ENCODE measurements at regions not wholly inside any gene's neighbourhood (a gene's known extent, or its start where the extent isn't known, plus 50 kb on each side); places are given as distances from the start of the nearest gene placed in this dataset.

GRCh38 chr9:28270156-28270555 is 696.9 kb upstream of the C9orf72 start:
- peaks cover 0 to under 1% of the 10 kb centered on the region in 2 experiments; a peak in 1 of 5 replicates for H3K9me3 Mint-ChIP-seq
- H3K4me3 Mint-ChIP-seq, result no peak overlapping the region
- H3T11ph ChIP-seq (ENCODE audit: low read length), result no peak overlapping the region
- TF ChIP-seq CTCF (conservative IDR thresholded peaks at IDR 0.05), result no peak
- H3K18ac ChIP-seq (ENCODE audit: insufficient read length, low read depth, low read length), result no peak overlapping the region
- H3K27ac Mint-ChIP-seq, result no peak overlapping the region
- H3K14ac ChIP-seq (ENCODE audit: insufficient read depth, low read length), result no peak overlapping the region
- no peak overlapping the region for H2BK15ac ChIP-seq (ENCODE audit: low read depth, low read length)
- no peaks in the 10 kb centered on the region for H3K9me3 ChIP-seq (ENCODE audit: control insufficient read depth, low read depth, low read length)
- H4K91ac ChIP-seq (ENCODE audit: insufficient read length, low read depth, low read length), result no peak overlapping the region
- H3K79me2 ChIP-seq (ENCODE audit: insufficient read depth, low read length), result no peaks in the 10 kb centered on the region
- no peaks in the 10 kb centered on the region for H3K23me2 ChIP-seq (ENCODE audit: insufficient read length, low read depth, low read length, poor library complexity, severe bottlenecking)
- no peak overlapping the region for H3K56ac ChIP-seq (ENCODE audit: insufficient read length, low read depth, low read length)
- no peak overlapping the region for H2BK20ac ChIP-seq (ENCODE audit: low read depth, low read length, poor library complexity, severe bottlenecking)
- no peak overlapping the region for H2AK5ac ChIP-seq (ENCODE audit: insufficient read length, low read length)
- no peak overlapping the region for H2AFZ ChIP-seq (ENCODE audit: low read length)
- no peak overlapping the region for H2BK5ac ChIP-seq (ENCODE audit: insufficient read length, low read length)
- no peak overlapping the region for H4K8ac ChIP-seq (replicated peaks; ENCODE audit: insufficient read length, low read depth, low read length)
- H3K23ac ChIP-seq (ENCODE audit: insufficient read length, low read depth, low read length), result no peak overlapping the region
- H3K79me1 ChIP-seq (ENCODE audit: insufficient read depth, low read depth, low read length, poor library complexity, severe bottlenecking), result no peaks in the 10 kb centered on the region
- H3K4me1 Mint-ChIP-seq, result no peaks in the 10 kb centered on the region
- H3K4me1 ChIP-seq (ENCODE audit: insufficient read depth, low read length), result no peaks in the 10 kb centered on the region
- no peak overlapping the region for H2BK12ac ChIP-seq (ENCODE audit: insufficient read length, low read depth, low read length)
- H3K27me3 ChIP-seq (ENCODE audit: insufficient read depth, low read length), result no peaks in the 10 kb centered on the region
- no peak overlapping the region for H3K4me2 ChIP-seq (ENCODE audit: insufficient read depth, insufficient read length, low read length)
- no peak overlapping the region for H2BK120ac ChIP-seq (ENCODE audit: low read depth, low read length, poor library complexity, severe bottlenecking)
- H4K5ac ChIP-seq (ENCODE audit: insufficient read length, low read depth, low read length), result no peak overlapping the region
- H3K27me3 Mint-ChIP-seq (ENCODE audit: low read depth), result no peaks in the 10 kb centered on the region
- H3K36me3 Mint-ChIP-seq (ENCODE audit: insufficient read depth in 1 of 3, low read depth in 3 of 3), result no peaks in the 10 kb centered on the region
- DNase-seq, result no peak
- H3K4ac ChIP-seq (ENCODE audit: low read depth, low read length), result no peak overlapping the region
- no peak overlapping the region for H3K9ac ChIP-seq (ENCODE audit: extremely low read depth, insufficient read length, low read length)
- no peak overlapping the region for H3K27ac ChIP-seq (ENCODE audit: insufficient read length, low read depth, low read length)
- H4K20me1 ChIP-seq (ENCODE audit: control insufficient read depth, insufficient read depth, insufficient read length), result no peaks in the 10 kb centered on the region
- WGBS (ENCODE audit: extremely low coverage, insufficient read length, low lambda C conversion rate), result no CpG with 5 or more reads among the region's 4 CpGs

All from H9 (cell line).